Endothelial cell of hepatic sinusoid (primary cell): ENCODE measurements at regions not wholly inside any gene's neighbourhood (a gene's known extent, or its start where the extent isn't known, plus 50 kb on each side); places are given as distances from the start of the nearest gene placed in this dataset.

Experiments
- in situ Hi-C: cut with HindIII; loops from 2 replicates; pipeline ENCODE4 v1.10.0; 2017; ENCODE audit warnings: low sequenced_read_pairs

DNA sequence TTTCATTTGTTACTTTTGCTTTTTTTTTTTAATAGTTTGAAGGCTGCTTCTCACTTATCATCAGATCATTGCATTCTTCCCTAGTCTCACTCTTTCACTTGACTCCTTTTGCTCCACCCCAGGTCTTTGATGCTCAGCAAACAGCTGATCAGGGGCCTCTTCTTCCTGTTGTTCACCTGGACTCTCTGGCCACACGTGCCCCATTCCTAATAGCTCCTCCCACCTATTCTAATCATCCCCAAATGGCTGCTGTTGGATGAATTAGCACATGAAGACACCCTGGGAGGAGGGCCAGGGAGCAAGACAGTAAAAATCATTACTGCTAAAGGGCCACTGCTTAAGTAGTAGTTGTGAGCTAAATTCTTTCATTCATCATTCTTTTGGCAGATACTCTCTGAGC, 119.5 kb downstream of the MAB21L3 start:
- in situ Hi-C loops, result no loop called here

DNA sequence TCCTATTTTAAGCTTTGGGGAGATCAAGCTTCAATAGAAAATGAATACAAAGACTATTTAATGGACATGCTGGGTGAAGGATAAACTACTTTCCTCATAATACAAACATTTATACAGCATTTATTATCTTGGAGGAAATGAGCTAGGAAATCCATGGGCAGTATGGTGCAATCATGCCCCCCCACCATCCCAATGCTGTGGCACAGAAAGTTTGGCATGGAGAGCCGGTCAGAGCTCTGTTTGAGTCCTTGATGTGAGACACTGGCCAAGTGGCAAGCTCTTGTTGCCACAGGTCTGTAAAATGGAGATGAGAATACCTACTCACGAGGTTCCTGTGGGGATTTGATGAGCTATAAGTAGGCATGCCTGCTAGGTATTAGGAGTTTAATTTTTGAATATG, 120.6 kb downstream of the MAB21L3 start:
- in situ Hi-C loops, result no loop called here

DNA sequence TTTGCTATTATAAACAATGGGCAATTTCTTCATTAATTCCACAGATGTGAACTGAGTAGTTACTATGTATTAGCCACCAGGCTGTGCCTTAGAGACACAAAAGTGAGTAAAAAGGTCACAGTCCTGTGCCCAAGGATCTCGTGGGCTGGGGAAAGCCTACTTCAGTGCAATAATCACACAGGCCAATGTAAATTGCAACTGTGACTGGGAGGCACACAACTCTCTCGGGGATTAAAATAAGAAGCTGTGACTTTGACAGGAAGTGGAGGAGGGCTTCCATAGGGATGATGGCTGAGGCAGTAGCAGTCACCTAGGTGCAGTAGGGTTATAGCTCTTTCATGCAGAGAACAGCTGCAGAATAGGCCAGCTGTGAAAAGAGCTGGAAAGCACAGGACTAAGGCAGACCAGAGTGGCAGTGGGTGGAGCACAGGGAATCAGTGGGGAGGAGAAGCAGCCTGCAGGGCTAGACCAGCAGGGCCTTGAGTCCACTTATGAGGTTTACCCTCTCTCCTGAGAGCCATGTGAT, 121.9 kb downstream of the MAB21L3 start:
- in situ Hi-C loops, result no loop called here

DNA sequence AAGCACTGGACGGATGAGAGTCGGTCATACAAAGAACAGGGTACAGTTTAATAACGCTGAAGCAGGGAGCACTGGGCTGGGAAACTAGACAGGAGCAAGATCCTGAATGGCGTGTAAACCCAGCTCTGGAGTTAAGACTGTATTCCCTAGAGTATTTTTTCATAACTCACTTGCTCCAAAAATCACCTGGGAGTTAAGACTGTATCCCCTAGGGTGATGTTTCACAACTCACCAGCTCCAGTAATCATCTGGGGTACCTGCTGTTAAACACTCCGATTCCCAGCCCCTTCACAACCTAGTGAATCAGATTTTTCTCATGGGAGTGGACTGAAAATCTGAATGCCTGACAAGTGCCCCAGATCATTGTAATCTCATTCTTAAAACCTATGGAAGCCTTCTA, 123.2 kb downstream of the MAB21L3 start:
- in situ Hi-C loops, result no loop called here

DNA sequence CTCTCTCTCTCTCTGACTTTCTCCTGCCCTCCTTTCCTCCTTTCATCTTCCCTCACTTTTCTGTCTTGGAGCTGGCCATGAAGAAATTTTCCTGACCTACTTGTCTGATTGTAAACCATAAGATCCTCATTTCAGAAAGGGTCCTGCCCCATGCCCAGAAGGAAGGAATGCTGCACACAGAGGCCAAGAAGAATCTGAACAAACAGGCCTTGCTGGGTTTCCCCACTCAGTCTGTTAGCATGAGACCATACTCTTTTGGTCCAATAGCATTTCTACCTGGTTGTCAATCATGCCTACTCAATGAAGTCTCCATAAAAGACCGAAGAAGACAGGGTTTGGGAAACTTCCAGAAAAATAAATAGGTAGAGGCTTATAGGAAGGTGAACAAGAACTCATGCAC, 128.7 kb downstream of the MAB21L3 start:
- in situ Hi-C loops, result no loop called here

DNA sequence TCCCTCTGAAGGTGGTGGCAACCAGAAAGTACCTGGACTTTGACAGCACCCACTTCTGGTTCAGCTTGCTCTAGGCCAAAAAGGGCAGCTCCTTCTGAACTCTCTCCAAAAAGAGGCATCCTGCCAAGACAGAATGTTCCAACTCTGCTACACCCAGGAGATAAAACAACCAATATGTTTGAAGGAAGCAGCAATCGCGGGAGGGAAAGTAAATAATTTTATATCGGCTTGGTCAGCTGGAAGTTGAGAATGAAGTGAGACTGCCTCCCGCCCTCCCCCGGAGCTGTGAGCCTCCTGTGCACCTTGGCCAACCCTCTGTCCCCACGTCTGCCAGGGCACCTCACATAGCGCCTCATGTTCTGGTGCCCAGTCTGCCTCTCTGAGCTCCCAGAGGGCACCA, 130.3 kb upstream of the ATP1A1 start:
- in situ Hi-C loops, result no loop called here

DNA sequence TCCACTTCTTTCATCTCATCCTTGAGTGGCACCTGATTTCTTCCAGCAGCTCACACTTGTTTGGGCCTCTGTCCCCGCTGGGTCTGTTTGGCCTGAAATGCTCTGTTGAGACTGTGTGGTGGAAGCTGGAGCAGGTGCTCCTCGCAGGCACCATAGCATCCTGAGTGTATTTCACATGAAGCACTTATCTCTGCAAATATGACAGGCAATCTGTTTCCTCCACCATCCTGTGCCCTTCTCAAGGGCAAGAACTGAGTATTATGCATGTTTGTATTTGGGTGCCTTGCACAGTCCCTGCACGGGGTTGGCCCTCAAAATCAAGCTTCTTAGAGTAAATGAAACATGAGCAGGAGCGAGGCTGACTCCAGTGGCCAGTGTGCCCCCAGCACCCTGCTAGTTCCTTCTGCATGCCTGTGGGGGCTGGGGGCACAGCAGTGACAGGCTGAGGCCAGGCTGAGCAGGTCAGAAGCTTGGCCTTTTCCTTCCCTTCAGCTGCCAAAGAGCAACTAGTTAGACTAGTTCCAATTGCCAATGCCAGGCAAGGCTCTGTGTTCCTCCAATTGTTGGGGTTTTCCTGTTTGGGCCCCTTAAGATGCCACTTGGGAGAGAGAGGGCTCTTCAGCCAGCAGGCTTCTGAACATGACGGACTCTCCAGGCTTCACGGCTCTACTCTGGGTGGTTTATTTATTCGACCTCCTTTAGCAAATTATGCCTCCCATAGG, 129.6 kb upstream of the ATP1A1 start:
- in situ Hi-C loops, result no loop called here

DNA sequence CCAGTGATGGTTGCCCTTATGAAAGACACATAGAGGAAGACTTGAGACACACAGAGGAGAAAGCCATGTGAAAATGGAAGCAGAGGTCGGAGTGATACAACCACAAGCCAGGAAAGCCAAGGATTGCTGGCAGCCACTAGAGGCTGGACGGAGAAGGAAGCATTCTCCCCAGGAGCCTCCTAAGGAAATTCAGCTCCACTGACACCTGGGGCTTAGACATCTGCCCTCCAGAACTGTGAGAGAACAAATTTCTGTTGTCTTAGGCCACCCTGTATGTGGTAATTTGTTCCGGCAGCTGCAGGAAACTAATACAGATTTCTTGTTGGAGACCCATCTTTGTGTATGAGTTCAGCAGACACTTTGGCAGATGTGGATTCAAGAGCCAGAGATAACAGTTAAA, 126.9 kb upstream of the ATP1A1 start:
- in situ Hi-C loops, result no loop called here

DNA sequence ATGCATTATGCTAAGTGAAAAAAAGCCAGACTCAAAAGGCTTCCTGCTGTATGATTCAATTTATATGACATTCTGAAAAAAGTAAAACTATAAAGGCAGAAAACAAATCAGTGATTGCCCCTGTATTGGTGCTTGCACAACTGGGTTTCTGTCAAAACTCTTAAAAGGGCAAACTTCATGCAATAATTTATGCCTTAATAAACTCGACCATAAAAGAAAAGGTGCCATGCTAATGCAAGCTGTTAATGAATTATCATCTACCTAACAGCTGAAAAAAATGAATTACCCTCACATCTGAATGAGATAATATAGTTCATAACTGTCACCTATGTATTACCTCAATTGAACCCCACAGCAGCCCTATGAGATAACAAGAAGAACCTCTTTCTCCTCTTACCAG, 120.8 kb upstream of the ATP1A1 start:
- in situ Hi-C loops, result no loop called here

DNA sequence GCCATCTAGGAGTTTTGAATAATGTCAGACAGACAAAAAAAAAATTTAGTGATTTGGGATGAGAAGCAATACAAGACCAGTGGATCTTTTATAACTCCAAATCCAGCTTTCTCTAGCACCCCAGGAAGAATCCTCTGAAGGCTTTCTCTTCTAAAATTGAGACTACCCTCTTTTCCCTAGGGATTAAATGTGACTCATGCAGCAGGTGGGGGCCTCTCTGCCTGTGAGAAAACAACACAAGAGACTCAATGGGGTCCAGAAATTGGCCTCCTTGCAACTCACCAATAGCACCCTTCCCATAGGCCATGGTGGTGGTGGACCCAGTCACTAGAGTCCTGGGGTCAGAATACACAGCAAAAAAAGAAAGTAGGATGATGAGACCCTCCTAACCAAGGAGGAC, 120.3 kb upstream of the ATP1A1 start:
- in situ Hi-C loops, result no loop called here

DNA sequence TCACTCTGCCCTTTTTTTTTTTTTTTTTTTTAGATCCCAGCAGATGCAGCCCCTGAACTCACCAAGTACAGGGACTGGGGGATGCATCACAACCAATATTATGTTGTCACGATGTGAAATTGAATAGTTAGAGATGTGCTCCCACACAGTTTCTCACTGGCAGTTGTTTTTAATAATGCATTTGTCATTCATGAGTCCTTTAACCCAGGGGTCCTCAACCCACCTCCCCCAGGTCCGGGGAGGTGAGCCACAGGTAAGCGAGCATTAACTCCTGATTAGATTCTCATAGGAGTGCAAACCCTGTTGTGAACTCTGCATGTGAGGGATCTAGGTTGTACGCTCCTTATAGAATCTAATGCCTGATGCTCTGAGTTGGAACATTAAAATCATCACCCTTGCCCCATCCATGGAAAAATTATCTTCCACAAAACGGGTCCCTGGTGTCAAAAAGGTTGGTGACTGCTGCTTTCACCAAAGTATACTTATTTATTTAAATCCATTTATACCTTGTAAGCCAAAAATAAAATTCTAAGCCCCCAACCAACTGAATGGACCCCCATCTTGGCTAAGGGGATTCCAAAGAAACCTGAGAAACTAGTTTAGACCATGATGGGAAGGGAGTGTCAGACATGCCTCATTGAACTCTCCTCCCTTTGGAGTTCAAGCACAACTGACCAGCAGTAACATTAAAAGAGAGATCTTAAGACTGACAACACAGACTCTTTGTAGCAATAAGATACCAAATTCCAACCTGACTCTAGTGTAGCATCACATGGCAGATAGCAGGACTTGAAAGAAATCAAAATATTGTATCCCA, 119.3 kb upstream of the ATP1A1 start:
- in situ Hi-C loops, result no loop called here

DNA sequence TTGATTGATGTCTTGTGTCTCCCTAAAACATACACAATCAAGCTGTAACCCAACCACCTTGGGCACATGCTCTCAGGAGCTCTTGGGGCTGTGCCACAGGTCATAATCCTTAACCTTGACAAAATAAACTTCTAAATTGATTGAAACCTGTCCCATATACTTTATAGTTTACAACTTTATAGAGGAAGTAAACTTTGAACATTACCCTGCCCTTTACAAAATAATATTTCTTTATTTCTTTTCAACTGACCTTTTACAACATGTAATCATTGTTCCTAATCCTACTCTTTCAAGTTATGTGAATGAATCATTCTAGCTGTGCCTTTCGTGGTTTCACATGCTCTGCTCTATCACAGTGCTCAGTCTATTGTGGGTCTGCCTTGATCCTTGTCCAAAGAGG, 118.3 kb upstream of the ATP1A1 start:
- in situ Hi-C loops, result no loop called here

DNA sequence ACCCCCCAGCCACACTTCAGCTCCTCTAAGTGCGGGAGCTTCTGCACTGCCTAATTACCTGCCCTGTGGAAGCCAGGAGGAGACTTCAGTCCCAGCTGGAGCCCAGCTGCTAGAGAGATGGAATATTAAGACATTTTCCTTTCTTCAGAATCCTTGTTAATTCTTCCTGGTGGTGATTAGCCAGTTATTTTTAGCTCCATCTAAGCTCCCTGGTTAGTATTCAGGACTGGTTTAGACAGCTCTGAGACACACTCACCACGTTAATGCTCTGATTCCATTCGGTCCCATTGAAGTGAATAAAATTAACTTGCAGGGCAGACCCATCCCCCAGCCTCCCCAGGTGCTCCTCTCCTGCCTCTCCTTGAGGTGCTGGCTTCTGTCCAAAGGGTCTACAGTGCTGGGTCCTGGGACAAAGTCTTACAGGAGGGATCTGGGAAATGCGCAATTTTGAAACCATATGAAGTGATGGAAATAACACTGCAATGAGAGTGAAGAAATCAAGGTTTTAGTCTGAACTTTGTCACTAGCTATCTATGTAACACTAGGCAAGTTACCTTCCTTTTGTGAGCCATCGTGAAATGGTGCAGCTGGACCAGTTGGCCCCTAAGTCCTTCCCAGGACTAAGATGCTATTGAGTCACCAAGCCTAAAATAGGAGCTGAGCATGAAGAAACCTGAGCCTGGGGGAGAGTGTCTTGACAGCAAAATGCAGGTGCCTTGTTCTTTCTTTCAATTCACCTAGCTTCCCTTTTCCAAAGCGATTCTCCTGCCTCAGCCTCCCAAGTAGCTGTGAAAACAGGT, 117.4 kb upstream of the ATP1A1 start:
- in situ Hi-C loops, result no loop called here

DNA sequence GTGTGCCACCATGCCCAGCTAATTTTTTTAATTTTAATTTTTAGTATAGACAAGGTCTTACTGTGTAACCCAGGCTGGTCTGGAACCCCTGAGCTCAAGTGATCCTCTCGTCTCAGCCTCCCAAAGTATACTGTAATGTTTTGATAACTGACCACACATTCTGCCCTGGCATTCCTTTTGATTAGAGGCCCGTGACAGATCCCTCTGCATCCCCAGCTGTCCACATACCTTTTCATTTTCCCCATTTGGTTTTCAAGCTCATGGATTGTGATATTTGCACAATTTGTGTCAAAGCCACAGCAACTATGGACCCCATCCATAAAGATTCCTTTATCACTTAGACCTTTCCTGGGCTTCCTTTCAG, 116.8 kb upstream of the ATP1A1 start:
- in situ Hi-C loops, result no loop called here

DNA sequence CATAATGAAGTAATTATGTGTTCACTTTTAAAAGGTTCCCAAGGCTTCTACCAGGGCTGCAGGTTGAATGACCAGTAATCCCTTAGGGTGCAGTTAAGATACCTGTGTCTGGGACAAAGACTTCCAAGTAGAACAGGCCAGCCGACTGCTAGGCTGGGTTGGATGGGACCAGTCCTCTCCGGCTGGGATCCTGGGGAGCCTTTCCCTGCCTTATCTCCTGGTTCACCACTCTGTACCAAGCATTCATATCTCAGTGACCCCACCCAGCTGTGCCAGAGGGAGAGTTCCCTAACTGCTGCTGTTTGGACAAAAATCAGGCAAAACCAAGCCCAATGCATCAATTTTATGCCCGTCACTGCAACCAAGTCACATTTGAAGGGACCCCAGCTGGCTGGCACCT, 116.2 kb upstream of the ATP1A1 start:
- in situ Hi-C loops, result no loop called here

DNA sequence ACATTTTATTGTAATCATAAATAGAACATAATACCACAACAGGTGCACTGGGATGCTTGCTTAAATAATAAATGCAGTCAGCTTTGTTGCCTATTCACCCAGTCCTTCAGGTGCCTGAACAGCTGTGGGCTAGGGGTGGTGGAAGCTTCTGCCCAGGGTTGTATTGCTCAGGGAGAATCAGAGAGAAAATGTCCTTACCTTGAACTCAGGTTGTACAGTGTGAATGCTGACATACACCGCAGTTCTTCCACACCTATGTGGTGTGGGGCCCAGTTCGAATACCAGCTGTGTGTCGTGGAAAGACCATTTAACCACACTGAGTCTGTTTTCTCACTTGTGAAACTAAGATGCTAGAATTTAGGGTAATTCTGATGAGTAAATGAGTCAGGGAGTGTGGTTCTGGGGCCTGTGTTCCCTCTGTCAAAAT, 115.7 kb upstream of the ATP1A1 start:
- in situ Hi-C loops, result no loop called here

DNA sequence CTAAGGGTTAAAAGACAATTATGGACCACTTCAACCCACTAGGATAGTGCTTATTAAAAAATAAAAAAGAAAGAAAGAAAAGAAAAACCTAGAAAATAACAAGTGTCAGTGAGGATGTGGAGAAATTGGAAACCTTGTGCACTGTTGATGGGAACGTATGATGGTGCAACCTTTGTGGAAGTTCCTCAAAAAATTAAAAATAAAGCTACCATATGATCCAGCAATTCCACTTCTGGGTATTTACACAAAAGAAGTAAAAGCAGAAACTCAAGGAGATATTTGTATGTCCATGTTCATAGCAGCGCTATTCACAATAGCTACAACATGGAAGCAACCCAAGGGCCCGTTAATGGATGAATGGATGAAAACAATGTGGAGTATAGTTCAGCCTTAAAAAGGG, 115.2 kb upstream of the ATP1A1 start:
- in situ Hi-C loops, result no loop called here

DNA sequence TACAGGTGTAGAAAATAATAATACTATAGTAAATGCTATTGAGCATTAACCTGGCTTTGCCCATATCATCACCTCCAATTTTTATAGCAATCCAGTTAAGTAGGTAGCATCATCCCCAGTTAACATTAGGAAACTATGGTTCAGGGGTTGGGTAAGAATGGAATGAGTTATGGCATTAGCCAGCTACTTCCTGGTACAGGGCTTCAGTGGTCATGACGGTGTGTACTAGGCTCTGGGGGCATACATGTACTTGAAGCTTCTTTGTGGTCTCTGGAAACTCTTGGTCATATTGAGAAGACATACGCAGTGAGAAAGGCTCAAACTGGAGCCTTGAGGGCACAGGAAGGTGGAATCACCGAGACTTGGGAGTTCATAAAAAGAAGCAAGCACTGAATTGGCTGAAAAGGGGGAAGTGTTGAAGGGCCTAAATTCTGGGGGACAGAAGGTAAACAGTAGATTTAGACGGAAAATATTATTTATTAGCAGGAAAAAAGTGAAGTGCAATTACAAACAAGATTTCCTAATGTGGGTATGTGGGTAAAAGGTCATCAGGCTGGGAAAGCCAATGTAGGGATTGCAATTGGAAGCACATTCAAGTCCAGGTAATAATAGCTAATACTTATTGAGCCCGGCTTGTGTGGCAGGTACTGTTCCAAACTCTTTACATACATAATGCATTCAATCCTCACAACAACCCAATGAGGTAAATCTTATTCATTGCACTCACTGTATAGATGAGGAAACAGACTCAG, 114.2 kb upstream of the ATP1A1 start:
- in situ Hi-C loops, result no loop called here

DNA sequence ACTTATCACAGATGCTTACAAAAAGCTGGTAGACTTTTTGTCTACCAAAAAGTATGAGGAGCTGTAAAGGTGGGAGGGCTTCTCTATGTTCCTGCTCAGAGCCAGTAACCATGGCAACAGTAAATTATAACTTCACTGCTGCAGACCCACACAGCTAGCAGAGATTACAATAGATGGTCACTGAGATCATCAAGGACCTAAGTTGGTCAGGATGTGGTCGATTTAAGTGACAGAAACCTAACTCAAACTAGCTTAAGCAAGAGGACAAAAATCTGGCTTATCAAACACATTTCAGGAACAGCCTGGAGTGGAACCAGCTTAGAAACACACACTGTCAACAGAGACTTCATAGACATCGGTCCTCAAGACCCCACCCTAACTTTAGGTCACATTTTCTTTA, 113.4 kb upstream of the ATP1A1 start:
- in situ Hi-C loops, result no loop called here

DNA sequence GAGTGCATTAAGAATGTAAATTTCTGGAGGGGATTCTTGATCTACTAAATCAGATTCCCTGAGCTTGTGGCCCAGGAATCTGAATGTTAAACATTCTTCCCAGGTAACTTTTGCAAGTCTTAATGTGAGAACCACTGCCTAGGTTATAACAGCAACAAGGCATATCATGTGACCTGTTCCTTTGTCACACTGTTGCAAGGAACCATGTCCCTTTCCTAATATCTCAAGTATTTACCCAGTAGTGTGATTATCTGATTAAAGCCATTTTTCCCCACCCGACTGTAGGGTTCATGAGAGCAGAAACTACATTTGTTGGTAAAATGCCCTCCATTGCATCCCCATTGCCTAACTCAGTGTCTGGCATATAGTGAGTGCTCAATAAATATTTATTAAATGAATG, 112.9 kb upstream of the ATP1A1 start:
- in situ Hi-C loops, result no loop called here

DNA sequence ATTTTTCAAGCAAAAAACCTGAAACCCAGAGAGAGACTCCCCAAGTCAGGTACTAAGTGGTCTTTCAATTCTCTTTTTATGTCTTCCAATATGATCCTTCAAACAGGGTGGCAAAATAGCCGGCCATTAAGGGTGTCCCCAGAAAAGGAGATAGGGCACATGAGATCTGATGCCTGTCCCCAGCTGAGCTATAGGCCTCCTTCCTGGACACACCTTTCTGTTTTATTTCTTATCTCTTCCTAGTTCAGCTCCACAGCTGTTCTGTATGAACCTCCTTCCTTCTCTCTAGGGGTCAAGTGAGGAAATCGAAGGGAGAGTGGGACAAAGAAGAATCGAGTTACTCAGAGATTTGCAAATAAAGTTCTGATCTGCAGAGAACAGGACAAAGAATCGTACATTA, 112.4 kb upstream of the ATP1A1 start:
- in situ Hi-C loops, result no loop called here
